HepG2 (cell line): ENCODE measurements at regions not wholly inside any gene's neighbourhood (a gene's known extent, or its start where the extent isn't known, plus 50 kb on each side); places are given as distances from the start of the nearest gene placed in this dataset.

Experiments used
- AGO1 ChIP-seq: fragments of 200-400 bp; formaldehyde crosslinking; IDR thresholded peaks from 2 replicates; pipeline ENCODE4 v1.6.1; 2017; ENCODE audit warnings: mild to moderate bottlenecking, low read depth, low read length, moderate library complexity; ENCODE audit not compliant: poor library complexity, severe bottlenecking
- CENPX ChIP-seq: sonication (generic); formaldehyde crosslinking; IDR thresholded peaks from 2 replicates; pipeline ENCODE4 v1.9.0; 2021; ENCODE audit warnings: mild to moderate bottlenecking, missing genetic modification reagents, moderate library complexity
- DDIT3 ChIP-seq: sonication (generic); formaldehyde crosslinking; IDR thresholded peaks from 2 replicates; pipeline ENCODE4 v1.4.0; 2020; ENCODE audit warnings: mild to moderate bottlenecking, missing genetic modification reagents
- GATAD1 ChIP-seq: IDR thresholded peaks from 2 replicates; pipeline ENCODE4 v1.6.1; 2016; ENCODE audit warnings: missing genetic modification reagents, missing compliant biosample characterization
- GZF1 ChIP-seq: sonication (generic); formaldehyde crosslinking; IDR thresholded peaks from 2 replicates; pipeline ENCODE4 v1.5.1; 2020; ENCODE audit warnings: mild to moderate bottlenecking, missing genetic modification reagents
- HCFC1 ChIP-seq: fragments of 150-350 bp; IDR thresholded peaks from 2 replicates; pipeline ENCODE4 v1.6.1; 2014; ENCODE audit warnings: low read depth, low read length
- HES4 ChIP-seq: sonication (generic); formaldehyde crosslinking; IDR thresholded peaks from 2 replicates; pipeline ENCODE4 v1.9.0; 2021; ENCODE audit warnings: mild to moderate bottlenecking, missing genetic modification reagents, borderline replicate concordance
- HIC2 ChIP-seq: sonication (generic); formaldehyde crosslinking; IDR thresholded peaks from 2 replicates; pipeline ENCODE4 v1.9.0; 2022; ENCODE audit warnings: low read depth, missing genetic modification reagents
- HINFP ChIP-seq: sonication (generic); formaldehyde crosslinking; IDR thresholded peaks from 2 replicates; pipeline ENCODE4 v1.4.0; 2020; ENCODE audit warnings: low read depth, mild to moderate bottlenecking, missing genetic modification reagents
- MED8 ChIP-seq: sonication (generic); formaldehyde crosslinking; IDR thresholded peaks from 2 replicates; pipeline ENCODE4 v1.8.1; 2023; ENCODE audit warnings: mild to moderate bottlenecking, missing genetic modification reagents; ENCODE audit not compliant: insufficient replicate concordance
- NR1H2 ChIP-seq: sonication (generic); formaldehyde crosslinking; IDR thresholded peaks from 2 replicates; pipeline ENCODE4 v1.8.1; 2022; ENCODE audit warnings: low read depth, missing genetic modification reagents, borderline replicate concordance
- NRL ChIP-seq: sonication (generic); formaldehyde crosslinking; IDR thresholded peaks from 2 replicates; pipeline ENCODE4 v1.5.0; 2020; ENCODE audit warnings: missing genetic modification reagents, mild to moderate bottlenecking, moderate library complexity, borderline replicate concordance
- PHF8 ChIP-seq: sonication (generic); formaldehyde crosslinking; IDR thresholded peaks from 2 replicates; pipeline ENCODE4 v1.5.0; 2020; ENCODE audit warnings: missing genetic modification reagents
- SOX5 ChIP-seq: IDR thresholded peaks from 2 replicates; pipeline ENCODE4 v1.6.1; 2016; ENCODE audit warnings: borderline replicate concordance
- ZNF367 ChIP-seq: sonication (generic); formaldehyde crosslinking; IDR thresholded peaks from 2 replicates; pipeline ENCODE4 v1.4.0; 2020; ENCODE audit warnings: missing genetic modification reagents, borderline replicate concordance
- ZNF557 ChIP-seq: sonication (generic); formaldehyde crosslinking; IDR thresholded peaks from 2 replicates; pipeline ENCODE4 v1.4.0; 2020; ENCODE audit warnings: missing genetic modification reagents
- ZNF800 ChIP-seq: sonication (generic); formaldehyde crosslinking; IDR thresholded peaks from 2 replicates; pipeline ENCODE4 v1.4.0; 2020; ENCODE audit warnings: missing genetic modification reagents
- TF ChIP-seq, protein P1 (sequence below): sonication (generic); formaldehyde crosslinking; IDR thresholded peaks from 2 replicates; pipeline ENCODE4 v1.4.0; 2020; ENCODE audit warnings: missing genetic modification reagents
- TF ChIP-seq, protein P2 (sequence below): sonication (generic); formaldehyde crosslinking; IDR thresholded peaks from 2 replicates; pipeline ENCODE4 v1.5.0; 2020; ENCODE audit warnings: mild to moderate bottlenecking, missing genetic modification reagents, borderline replicate concordance

- TF ChIP-seq HIC2 (CRISPR knock-in tag) (no peak), GZF1 (CRISPR knock-in tag) (no peak), ZNF800 (CRISPR knock-in tag) (peak; percentile 79), HCFC1 (no peak), AGO1 (peak; percentile 24), HES4 (0 out of 2 replicates have a peak, but pooled peaks have one; percentile 19), ZNF367 (CRISPR knock-in tag) (no peak), NR1H2 (CRISPR knock-in tag) (no peak), SOX5 (CRISPR knock-in tag) (no peak), ZNF557 (CRISPR knock-in tag) (no peak), GATAD1 (no peak), MED8 (CRISPR knock-in tag) (no peak), HINFP (no peak), CENPX (CRISPR knock-in tag) (no peak), DDIT3 (CRISPR knock-in tag) (no peak), PHF8 (0 out of 2 replicates have a peak, but pooled peaks have one; percentile 3), NRL (CRISPR knock-in tag) (no peak)
- TF ChIP-seq, protein P1, sequence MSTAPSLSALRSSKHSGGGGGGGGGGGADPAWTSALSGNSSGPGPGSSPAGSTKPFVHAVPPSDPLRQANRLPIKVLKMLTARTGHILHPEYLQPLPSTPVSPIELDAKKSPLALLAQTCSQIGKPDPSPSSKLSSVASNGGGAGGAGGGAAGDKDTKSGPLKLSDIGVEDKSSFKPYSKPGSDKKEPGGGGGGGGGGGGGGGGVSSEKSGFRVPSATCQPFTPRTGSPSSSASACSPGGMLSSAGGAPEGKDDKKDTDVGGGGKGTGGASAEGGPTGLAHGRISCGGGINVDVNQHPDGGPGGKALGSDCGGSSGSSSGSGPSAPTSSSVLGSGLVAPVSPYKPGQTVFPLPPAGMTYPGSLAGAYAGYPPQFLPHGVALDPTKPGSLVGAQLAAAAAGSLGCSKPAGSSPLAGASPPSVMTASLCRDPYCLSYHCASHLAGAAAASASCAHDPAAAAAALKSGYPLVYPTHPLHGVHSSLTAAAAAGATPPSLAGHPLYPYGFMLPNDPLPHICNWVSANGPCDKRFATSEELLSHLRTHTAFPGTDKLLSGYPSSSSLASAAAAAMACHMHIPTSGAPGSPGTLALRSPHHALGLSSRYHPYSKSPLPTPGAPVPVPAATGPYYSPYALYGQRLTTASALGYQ (CRISPR knock-in tag) = no peak
- TF ChIP-seq, protein P2, sequence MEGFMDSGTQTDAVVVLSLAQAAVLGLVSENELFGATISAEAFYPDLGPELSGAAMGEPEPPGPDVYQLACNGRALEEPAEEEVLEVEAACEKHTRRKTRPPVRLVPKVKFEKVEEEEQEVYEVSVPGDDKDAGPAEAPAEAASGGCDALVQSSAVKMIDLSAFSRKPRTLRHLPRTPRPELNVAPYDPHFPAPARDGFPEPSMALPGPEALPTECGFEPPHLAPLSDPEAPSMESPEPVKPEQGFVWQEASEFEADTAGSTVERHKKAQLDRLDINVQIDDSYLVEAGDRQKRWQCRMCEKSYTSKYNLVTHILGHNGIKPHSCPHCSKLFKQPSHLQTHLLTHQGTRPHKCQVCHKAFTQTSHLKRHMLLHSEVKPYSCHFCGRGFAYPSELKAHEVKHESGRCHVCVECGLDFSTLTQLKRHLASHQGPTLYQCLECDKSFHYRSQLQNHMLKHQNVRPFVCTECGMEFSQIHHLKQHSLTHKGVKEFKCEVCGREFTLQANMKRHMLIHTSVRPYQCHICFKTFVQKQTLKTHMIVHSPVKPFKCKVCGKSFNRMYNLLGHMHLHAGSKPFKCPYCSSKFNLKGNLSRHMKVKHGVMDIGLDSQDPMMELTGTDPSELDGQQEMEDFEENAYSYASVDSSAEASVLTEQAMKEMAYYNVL (CRISPR knock-in tag) = no peak
Observed at GRCh38 chr9:88076286-88077070, 61.8 kb downstream of the SPATA31C2 start (continued).
